Activated CD8-positive, alpha-beta memory T cell treated with anti-CD3 and anti-CD28 coated beads, Interleukin-2, amount 50 U/mL, for 24 hours (primary cell): ENCODE measurements at regions not wholly inside any gene's neighbourhood (a gene's known extent, or its start where the extent isn't known, plus 50 kb on each side); places are given as distances from the start of the nearest gene placed in this dataset.

Experiments
- DNase-seq: peaks from one replicate; pipeline ENCODE4 v3.0.0-alpha.2; 2020; ENCODE audit errors: extremely low read depth

GRCh38 chr12:132424811-132425210 lies 65.1 kb upstream of the FBRSL1 start:
- DNase-seq = no peak

- DNase-seq = no peak
Observed at GRCh38 chr12:132423820-132424645, 65.9 kb upstream of the FBRSL1 start.

- no peak for DNase-seq
Observed at GRCh38 chr12:132423251-132423819, 66.6 kb upstream of the FBRSL1 start.

GRCh38 chr12:132422381-132423043 lies 67.4 kb upstream of the FBRSL1 start:
- no peak for DNase-seq

GRCh38 chr12:132422040-132422380 lies 67.9 kb upstream of the FBRSL1 start:
- no peak for DNase-seq

GRCh38 chr12:132419631-132420246 lies 70.2 kb upstream of the FBRSL1 start:
- DNase-seq = no peak

GRCh38 chr12:132418393-132418925 lies 71.5 kb upstream of the FBRSL1 start:
- DNase-seq = no peak

GRCh38 chr12:132417741-132418140 lies 72.2 kb upstream of the FBRSL1 start:
- DNase-seq = no peak

GRCh38 chr12:132416827-132417226 lies 73.1 kb upstream of the FBRSL1 start:
- no peak for DNase-seq

- DNase-seq = no peak
Observed at GRCh38 chr12:132416121-132416673, 73.8 kb upstream of the FBRSL1 start.

GRCh38 chr12:132415327-132416120 lies 74.4 kb upstream of the FBRSL1 start:
- no peak for DNase-seq

- DNase-seq = peak; percentile 37
Observed at GRCh38 chr12:132414634-132415326, 75.2 kb upstream of the FBRSL1 start.

GRCh38 chr12:132413931-132414588 lies 75.9 kb upstream of the FBRSL1 start:
- DNase-seq = no peak

GRCh38 chr12:132411457-132411856 lies 78.5 kb upstream of the FBRSL1 start:
- DNase-seq = no peak

- no peak for DNase-seq
Observed at GRCh38 chr12:132410849-132411248, 79.1 kb upstream of the FBRSL1 start.

- no peak for DNase-seq
Observed at GRCh38 chr12:132410296-132410625, 79.7 kb upstream of the FBRSL1 start.

- DNase-seq = no peak
Observed at GRCh38 chr12:132409495-132410295, 80.3 kb upstream of the FBRSL1 start.

- no peak for DNase-seq
Observed at GRCh38 chr12:132408626-132409494, 79.5 kb upstream of the GALNT9 start.
